K562 (cell line): ENCODE measurements at regions not wholly inside any gene's neighbourhood (a gene's known extent, or its start where the extent isn't known, plus 50 kb on each side); places are given as distances from the start of the nearest gene placed in this dataset.

Source experiments
- CTCF ChIP-seq, 3 experiments: IDR thresholded peaks in 2 of 3; conservative IDR thresholded peaks in 1 of 3; 2 replicates each; pipeline ENCODE4 v1.5.1; 2011 to 2012; ENCODE audit warnings: low read length in 3 of 3, mild to moderate bottlenecking in 3 of 3, control low read depth in 2 of 3, improper control_type of control experiment in 1 of 3, inconsistent platforms in 1 of 3, low read depth in 1 of 3, mixed read lengths in 1 of 3, moderate library complexity in 1 of 3; ENCODE audit not compliant: insufficient read depth in 2 of 3
- CXXC5 ChIP-seq: fragments of 250-450 bp; sonication (Bioruptor Pico); IDR thresholded peaks from 2 replicates; pipeline ENCODE4 v1.8.0; 2022; ENCODE audit warnings: inconsistent platforms, mild to moderate bottlenecking, moderate library complexity
- EP300 ChIP-seq: IDR thresholded peaks from 2 replicates; pipeline ENCODE4 v1.6.1; 2012; ENCODE audit warnings: low read length, improper control_type of control experiment
- ETV5 ChIP-seq: sonication (generic); formaldehyde crosslinking; IDR thresholded peaks from 2 replicates; pipeline ENCODE4 v1.4.0; 2020; ENCODE audit warnings: low read depth, mild to moderate bottlenecking, missing genetic modification reagents
- HDGF ChIP-seq: fragments of 450-650 bp; IDR thresholded peaks from 2 replicates; pipeline ENCODE4 v1.6.1; 2016
- NRF1 ChIP-seq, 2 experiments: fragments of 450-650 bp; IDR thresholded peaks in 1 of 2; conservative IDR thresholded peaks in 1 of 2; 2 replicates each; pipeline ENCODE4 v1.6.1; 2014; ENCODE audit warnings: mild to moderate bottlenecking in 2 of 2
- RAD21 ChIP-seq, 2 experiments: fragments of 250-450 bp in 1 of 2; fragments of 450-650 bp in 1 of 2; sonication (Bioruptor Pico) in 1 of 2; formaldehyde crosslinking in 1 of 2; IDR thresholded peaks in 1 of 2; conservative IDR thresholded peaks in 1 of 2; 2 replicates each; pipeline versions ENCODE4 v1.4.0 to v1.8.0; 2020 to 2022; ENCODE audit warnings: mild to moderate bottlenecking in 2 of 2, moderate library complexity in 1 of 2
- SP2 ChIP-seq: IDR thresholded peaks from 2 replicates; pipeline ENCODE4 v1.6.1; 2011; ENCODE audit warnings: mild to moderate bottlenecking, low read depth, low read length, moderate library complexity; ENCODE audit not compliant: poor library complexity, severe bottlenecking; ENCODE audit errors: extremely low read depth
- TSHZ1 ChIP-seq: fragments of 250-450 bp; sonication (Bioruptor Pico); IDR thresholded peaks from 2 replicates; pipeline ENCODE4 v1.4.0; 2020; ENCODE audit warnings: mild to moderate bottlenecking, moderate library complexity
- ZNF143 ChIP-seq: sonication (generic); formaldehyde crosslinking; IDR thresholded peaks from 2 replicates; pipeline ENCODE4 v1.9.0; 2022; ENCODE audit warnings: mild to moderate bottlenecking, missing genetic modification reagents
- ZNF239 ChIP-seq: fragments of 250-450 bp; sonication (Bioruptor Pico); IDR thresholded peaks from 2 replicates; pipeline ENCODE4 v1.4.0; 2020; ENCODE audit warnings: mild to moderate bottlenecking

GRCh38 chr19:31451686-31452330 lies 102.6 kb upstream of the TSHZ3 start:
- TF ChIP-seq SP2 (no peak), EP300 (no peak), RAD21 (CRISPR knock-in tag; conservative IDR thresholded peaks at IDR 0.05 in 1 of 2, IDR thresholded peaks at IDR 0.05 in 1 of 2) (no peak), ETV5 (CRISPR knock-in tag) (no peak), CTCF (IDR thresholded peaks at IDR 0.05 in 2 of 3, conservative IDR thresholded peaks at IDR 0.05 in 1 of 3; ENCODE audit: insufficient read depth in 2 of 3, low read depth in 1 of 3, low read length in 3 of 3) (no peak), ZNF239 (CRISPR knock-in tag) (no peak), HDGF (no peak), TSHZ1 (CRISPR knock-in tag) (no peak), CXXC5 (CRISPR knock-in tag) (no peak), NRF1 (conservative IDR thresholded peaks at IDR 0.05 in 1 of 2, IDR thresholded peaks at IDR 0.05 in 1 of 2) (no peak), ZNF143 (CRISPR knock-in tag) (no peak)
